ENCODE measurements at regions not wholly inside any gene's neighbourhood (a gene's known extent, or its start where the extent isn't known, plus 50 kb on each side); places are given as distances from the start of the nearest gene placed in this dataset.
"Not testable (repeated sequence)": the region's sequence is repeated elsewhere in the genome, so short reads cannot be mapped to it uniquely, and the experiment has no call there.

- no peak for ATAC-seq
- TF ChIP-seq POLR2A (IDR thresholded peaks at IDR 0.05) (no peak), CTCF (IDR thresholded peaks at IDR 0.05) (no peak)
- H3K9me3 ChIP-seq: no peaks in the 10 kb centered on the region
- H3K4me3 ChIP-seq: no peak overlapping the region
- WGBS, 2 donors: 40 to 53% methylated on average over 4 of the region's 4 CpGs
- no peaks in the 10 kb centered on the region for H3K4me1 ChIP-seq
- no peaks in the 10 kb centered on the region for H3K36me3 ChIP-seq (replicated peaks in 1 of 2; ENCODE audit: insufficient read depth in 1 of 2, low read depth in 2 of 2)
- no peaks in the 10 kb centered on the region for H3K27me3 ChIP-seq
- no peak for DNase-seq
- no peak overlapping the region for H3K27ac ChIP-seq
- intact Hi-C loops (cut with DNase I): no loop called here
These were observed 444.6 kb downstream of the REEP3 start for GRCh38 chr10:63965846-63966245.

- intact Hi-C loops (cut with DNase I): no loop called here
- Histone ChIP-seq H3K36me3 (replicated peaks in 1 of 2; ENCODE audit: insufficient read depth in 1 of 2, low read depth in 2 of 2) (no peaks in the 10 kb centered on the region), H3K4me3 (no peak overlapping the region), H3K9me3 (no peaks in the 10 kb centered on the region), H3K27me3 (no peaks in the 10 kb centered on the region), H3K4me1 (no peaks in the 10 kb centered on the region), H3K27ac (no peak overlapping the region)
- WGBS, 2 donors: 80 to 82% methylated on average over 36 to 50 of the region's 51 CpGs
- TF ChIP-seq POLR2A (IDR thresholded peaks at IDR 0.05) (no peak), CTCF (IDR thresholded peaks at IDR 0.05) (no peak)
- DNase-seq (no peak), ATAC-seq (no peak)
These were observed 452.0 kb downstream of the REEP3 start for GRCh38 chr10:63972949-63973827.

GRCh38 chr10:63976538-63976937, 455.3 kb downstream of the REEP3 start:
- no peaks in the 10 kb centered on the region for H3K27me3 ChIP-seq
- H3K4me3 ChIP-seq: no peak overlapping the region
- ATAC-seq (peak; percentile 68), DNase-seq (peak; percentile 29 to 67 (median 51))
- no peaks in the 10 kb centered on the region for H3K4me1 ChIP-seq
- intact Hi-C loops (cut with DNase I): loop anchor here (5.0 kb wide), 1 partner anchor 104 kb away; no protein-coding TSS in a partner anchor
- no peak overlapping the region for H3K27ac ChIP-seq
- TF ChIP-seq POLR2A (IDR thresholded peaks at IDR 0.05) (no peak), CTCF (IDR thresholded peaks at IDR 0.05) (peak; percentile 7 to 57 (median 50))
- H3K9me3 ChIP-seq: no peaks in the 10 kb centered on the region
- H3K36me3 ChIP-seq (replicated peaks in 1 of 2; ENCODE audit: insufficient read depth in 1 of 2, low read depth in 2 of 2): no peaks in the 10 kb centered on the region
- 25 to 35% methylated on average over 4 to 5 of the region's 5 CpGs for WGBS, 2 donors

GRCh38 chr10:63977329-63977923, 456.2 kb downstream of the REEP3 start:
- WGBS, 2 donors: 5 to 6% methylated on average over 1 of the region's 1 CpG
- TF ChIP-seq CTCF (IDR thresholded peaks at IDR 0.05) (peak; percentile 20 to 48 (median 47)), POLR2A (IDR thresholded peaks at IDR 0.05) (no peak)
- intact Hi-C loops (cut with DNase I): loop anchor here (5.0 kb wide), 1 partner anchor 105 kb away; no protein-coding TSS in a partner anchor
- Histone ChIP-seq H3K27me3 (no peaks in the 10 kb centered on the region), H3K4me1 (no peaks in the 10 kb centered on the region), H3K36me3 (replicated peaks in 1 of 2; ENCODE audit: insufficient read depth in 1 of 2, low read depth in 2 of 2) (no peaks in the 10 kb centered on the region), H3K9me3 (no peaks in the 10 kb centered on the region), H3K27ac (no peak overlapping the region), H3K4me3 (no peak overlapping the region)
- ATAC-seq (peak; percentile 64), DNase-seq (peak; percentile 28 to 44 (median 36))

DNA sequence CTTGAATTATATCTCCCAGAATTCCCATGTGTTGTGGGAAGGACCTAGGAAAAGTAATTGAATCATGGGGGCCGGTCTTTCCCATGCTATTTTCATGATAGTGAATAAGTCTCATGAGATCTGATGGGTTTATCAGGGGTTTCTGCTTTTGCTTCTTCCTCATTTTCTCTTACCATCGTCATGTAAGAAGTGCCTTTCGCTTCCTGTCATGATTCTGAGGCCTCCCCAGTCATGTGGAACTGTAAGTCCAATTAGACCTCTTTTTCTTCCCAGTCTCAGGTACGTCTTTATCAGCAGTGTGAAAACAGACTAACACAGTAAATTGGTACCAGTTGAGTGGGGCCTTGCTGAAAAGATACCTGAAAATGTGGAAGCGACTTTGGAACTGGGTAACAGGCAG, 459.7 kb downstream of the REEP3 start:
- H3K27me3 ChIP-seq; H3K36me3 ChIP-seq (replicated peaks in 1 of 2; ENCODE audit: insufficient read depth in 1 of 2, low read depth in 2 of 2); ATAC-seq; H3K27ac ChIP-seq; H3K9me3 ChIP-seq; intact Hi-C loops (cut with DNase I); H3K4me1 ChIP-seq; H3K4me3 ChIP-seq; DNase-seq: not testable (repeated sequence)
- 40 to 45% methylated on average over 5 of the region's 5 CpGs for WGBS, 2 donors

- WGBS, 2 donors: 46 to 47% methylated on average over 2 of the region's 2 CpGs
- DNase-seq; H3K36me3 ChIP-seq (replicated peaks in 1 of 2; ENCODE audit: insufficient read depth in 1 of 2, low read depth in 2 of 2); H3K4me1 ChIP-seq; intact Hi-C loops (cut with DNase I); H3K9me3 ChIP-seq; H3K27me3 ChIP-seq; H3K4me3 ChIP-seq; H3K27ac ChIP-seq; ATAC-seq: not testable (repeated sequence)
These were observed 462.9 kb downstream of the REEP3 start for GRCh38 chr10:63984061-63984460.

Data from body of pancreas (tissue), 4 donors.